Stomach (tissue), 8 donors: ENCODE measurements at regions not wholly inside any gene's neighbourhood (a gene's known extent, or its start where the extent isn't known, plus 50 kb on each side); places are given as distances from the start of the nearest gene placed in this dataset.

Experiments used
- DNase-seq, 2 donors: peaks; one replicate each; pipeline versions ENCODE4 v3.0.0 to v3.0.0-alpha.2; 2013 to 2019
- H3K27ac ChIP-seq, 5 donors: fragments of 200-600 bp in 4 of 5; sonication (generic) in 4 of 5; one replicate each; pipeline ENCODE4 v1.5.1; 2013 to 2019; ENCODE audit warnings: mild to moderate bottlenecking in 1 of 5, moderate library complexity in 1 of 5
- H3K27me3 ChIP-seq, 3 donors: fragments of 200-600 bp; sonication (generic); one replicate each; pipeline ENCODE4 v1.5.1; 2017 to 2019; ENCODE audit warnings: mixed run types in 1 of 3
- H3K36me3 ChIP-seq, 4 donors: fragments of 200-600 bp; sonication (generic); 1 replicate in 3 of 4; 2 replicates in 1 of 4; pipeline ENCODE4 v1.5.1; 2016 to 2019
- H3K4me1 ChIP-seq, 4 donors: fragments of 200-600 bp; sonication (generic); one replicate each; pipeline ENCODE4 v1.5.1; 2016 to 2019
- H3K4me3 ChIP-seq, 4 donors: fragments of 200-600 bp; sonication (generic) in 3 of 4; one replicate each; pipeline ENCODE4 v1.5.1; 2016 to 2019; ENCODE audit warnings: mild to moderate bottlenecking in 1 of 4
- H3K9me3 ChIP-seq, 4 donors: fragments of 200-600 bp; sonication (generic); one replicate each; pipeline ENCODE4 v1.5.1; 2016 to 2019
- CTCF ChIP-seq, 7 experiments: fragments of 450-650 bp in 4 of 7; fragments of 200-600 bp in 3 of 7; sonication (generic) in 3 of 7; IDR thresholded peaks; one replicate each; pipeline ENCODE4 v1.5.1; 2016 to 2019; ENCODE audit warnings: antibody characterized with exemption in 7 of 7, control low read depth in 2 of 7, mild to moderate bottlenecking in 1 of 7
- EP300 ChIP-seq: sonication (generic); formaldehyde crosslinking; IDR thresholded peaks from one replicate; pipeline ENCODE4 v1.6.1; 2017; ENCODE audit warnings: antibody characterized with exemption
- POLR2A ChIP-seq, 4 donors: fragments of 450-650 bp; IDR thresholded peaks; one replicate each; pipeline ENCODE4 v1.6.1; 2016; ENCODE audit warnings: antibody characterized with exemption in 4 of 4, control low read depth in 2 of 4, mild to moderate bottlenecking in 1 of 4, moderate library complexity in 1 of 4
- POLR2AphosphoS5 ChIP-seq, 3 donors: sonication (generic); formaldehyde crosslinking; IDR thresholded peaks; one replicate each; pipeline ENCODE4 v1.6.1; 2016; ENCODE audit warnings: antibody characterized with exemption in 3 of 3
- WGBS, 5 donors: extraction: QIAGEN DNeasy Blood & Tissue Kit in 3 of 5; methylation state at CpG; one replicate each; pipeline versions ENCODE4 v1.1.5 to v1.1.7; 2013 to 2018; 5-methylcytosine and 5-hydroxymethylcytosine counted together
- intact Hi-C: fragments of 100-400 bp; cut with DNase I; formaldehyde crosslinking; loops from one replicate; pipeline ENCODE4 v1.15.1; 2023; ENCODE audit warnings: low total_unique reads
- donor health status: healthy with polysubstance abuse.
- donor health status: Bipolar disorder and iron deficiency.
- donor health status: healthy.

- intact Hi-C loops, result no loop called here
- peaks cover 7 to 19% (median 11%) of the 10 kb centered on the region in 4 donors for H3K4me1 ChIP-seq
- H3K27me3 ChIP-seq, result peaks cover 0 to 9% (median 0%) of the 10 kb centered on the region in 3 donors
- H3K4me3 ChIP-seq, result no peak overlapping the region
- DNase-seq, result no peak
- no peaks in the 10 kb centered on the region for H3K36me3 ChIP-seq
- no peak overlapping the region for H3K27ac ChIP-seq
- WGBS, 5 donors, result 69 to 94% (median 86%) methylated on average over 2 of the region's 2 CpGs
- TF ChIP-seq POLR2AphosphoS5 (IDR thresholded peaks at IDR 0.05) (no peak), POLR2A (IDR thresholded peaks at IDR 0.05) (no peak), CTCF (IDR thresholded peaks at IDR 0.05) (no peak), EP300 (no peak)
- no peaks in the 10 kb centered on the region for H3K9me3 ChIP-seq
Observed at GRCh38 chr11:19513253-19513652, 199.4 kb upstream of the NAV2 start.

GRCh38 chr11:19512618-19513017 is 200.0 kb upstream of the NAV2 start:
- peaks cover 0 to 9% (median 0%) of the 10 kb centered on the region in 3 donors for H3K27me3 ChIP-seq
- intact Hi-C loops, result no loop called here
- TF ChIP-seq POLR2AphosphoS5 (IDR thresholded peaks at IDR 0.05), result no peak
- TF ChIP-seq POLR2A (IDR thresholded peaks at IDR 0.05), result no peak
- no peak for TF ChIP-seq CTCF (IDR thresholded peaks at IDR 0.05)
- no peak for TF ChIP-seq EP300
- peak overlapping the region in 1 of 5 donors; percentile 61 for H3K27ac ChIP-seq
- H3K4me3 ChIP-seq, result no peak overlapping the region
- no peak for DNase-seq
- no peaks in the 10 kb centered on the region for H3K9me3 ChIP-seq
- H3K4me1 ChIP-seq, result peaks cover 7 to 19% (median 11%) of the 10 kb centered on the region in 4 donors
- H3K36me3 ChIP-seq, result no peaks in the 10 kb centered on the region
- 65 to 87% (median 83%) methylated on average over 4 of the region's 4 CpGs for WGBS, 5 donors

- no peak for TF ChIP-seq EP300
- TF ChIP-seq CTCF (IDR thresholded peaks at IDR 0.05), result no peak
- no peak for TF ChIP-seq POLR2A (IDR thresholded peaks at IDR 0.05)
- TF ChIP-seq POLR2AphosphoS5 (IDR thresholded peaks at IDR 0.05), result no peak
- H3K9me3 ChIP-seq, result no peaks in the 10 kb centered on the region
- peaks cover 0 to 9% (median 0%) of the 10 kb centered on the region in 3 donors for H3K27me3 ChIP-seq
- no peak overlapping the region for H3K4me3 ChIP-seq
- intact Hi-C loops, result no loop called here
- peaks cover 7 to 19% (median 11%) of the 10 kb centered on the region in 4 donors for H3K4me1 ChIP-seq
- peak overlapping the region in 3 of 5 donors; percentile 21 to 61 (median 53) for H3K27ac ChIP-seq
- peak; percentile 46 to 49 for DNase-seq
- H3K36me3 ChIP-seq, result no peaks in the 10 kb centered on the region
- WGBS, 5 donors, result 21 to 39% (median 30%) methylated on average over 9 of the region's 9 CpGs
Observed at GRCh38 chr11:19511413-19512183, 201.0 kb upstream of the NAV2 start.

- Histone ChIP-seq H3K27ac (peak overlapping the region in 3 of 5 donors; percentile 21 to 61 (median 53)), H3K4me3 (no peak overlapping the region), H3K36me3 (no peaks in the 10 kb centered on the region), H3K9me3 (no peaks in the 10 kb centered on the region), H3K27me3 (peaks cover 0 to 9% (median 0%) of the 10 kb centered on the region in 3 donors), H3K4me1 (peaks cover 7 to 19% (median 11%) of the 10 kb centered on the region in 4 donors)
- no peak for DNase-seq
- WGBS, 5 donors, result 73 to 85% (median 75%) methylated on average over 1 of the region's 1 CpG
- intact Hi-C loops, result no loop called here
- TF ChIP-seq POLR2A (IDR thresholded peaks at IDR 0.05) (no peak), CTCF (IDR thresholded peaks at IDR 0.05) (no peak), EP300 (no peak), POLR2AphosphoS5 (IDR thresholded peaks at IDR 0.05) (no peak)
Observed at GRCh38 chr11:19511066-19511412, 201.6 kb upstream of the NAV2 start.
